Activated T-helper 1 cell treated with Interleukin-2 at 50 U/mL for 16 hours (primary cell): ENCODE measurements at regions not wholly inside any gene's neighbourhood (a gene's known extent, or its start where the extent isn't known, plus 50 kb on each side); places are given as distances from the start of the nearest gene placed in this dataset.
"Not testable (repeated sequence)": the region's sequence is repeated elsewhere in the genome, so short reads cannot be mapped to it uniquely, and the experiment has no call there.

Experiments used
- DNase-seq: peaks from one replicate; pipeline ENCODE4 v3.0.0-alpha.2; 2020; ENCODE audit warnings: low read depth

- DNase-seq, result no peak
Measured at GRCh38 chr12:68507657-68508056, 103.0 kb upstream of the RAP1B start.

GRCh38 chr12:68508576-68508975 lies 102.1 kb upstream of the RAP1B start:
- DNase-seq, result no peak

GRCh38 chr12:68509242-68509641 lies 101.5 kb upstream of the RAP1B start:
- no peak for DNase-seq

GRCh38 chr12:68510397-68510796 lies 100.3 kb upstream of the RAP1B start:
- DNase-seq, result no peak

GRCh38 chr12:68514807-68515411 lies 95.8 kb upstream of the RAP1B start:
- no peak for DNase-seq

- DNase-seq, result no peak
Measured at GRCh38 chr12:68515793-68516192, 94.9 kb upstream of the RAP1B start.

GRCh38 chr12:68521321-68521839 lies 89.3 kb upstream of the RAP1B start:
- no peak for DNase-seq

- DNase-seq, result no peak
Measured at GRCh38 chr12:68521848-68522502, 88.7 kb upstream of the RAP1B start.

- DNase-seq, result no peak
Measured at GRCh38 chr12:68529466-68529865, 81.2 kb upstream of the RAP1B start.

GRCh38 chr12:68529869-68530268 lies 80.8 kb upstream of the RAP1B start:
- DNase-seq, result no peak

GRCh38 chr12:68530299-68530698 lies 80.4 kb upstream of the RAP1B start:
- no peak for DNase-seq

GRCh38 chr12:68530965-68531364 lies 79.7 kb upstream of the RAP1B start:
- DNase-seq, result no peak

- no peak for DNase-seq
Measured at GRCh38 chr12:68532204-68532886, 78.4 kb upstream of the RAP1B start.

- no peak for DNase-seq
Measured at GRCh38 chr12:68532887-68533248, 77.8 kb upstream of the RAP1B start.

GRCh38 chr12:68534108-68534507 lies 76.6 kb upstream of the RAP1B start:
- no peak for DNase-seq

- DNase-seq, result no peak
Measured at GRCh38 chr12:68536885-68537485, 73.7 kb upstream of the RAP1B start.

- DNase-seq, result no peak
Measured at GRCh38 chr12:68537571-68537970, 73.1 kb upstream of the RAP1B start.

- peak; percentile 12 for DNase-seq
Measured at GRCh38 chr12:68538726-68539614, 71.7 kb upstream of the RAP1B start.

- DNase-seq, result no peak
Measured at GRCh38 chr12:68539615-68539952, 71.1 kb upstream of the RAP1B start.

- DNase-seq, result not testable (repeated sequence)
Measured at GRCh38 chr12:68540768-68541167, 69.9 kb upstream of the RAP1B start.

- not testable (repeated sequence) for DNase-seq
Measured at GRCh38 chr12:68547318-68547717, 63.4 kb upstream of the RAP1B start.

GRCh38 chr12:68552605-68553195 lies 58.0 kb upstream of the RAP1B start:
- DNase-seq, result not testable (repeated sequence)
